ENCODE measurements at regions not wholly inside any gene's neighbourhood (a gene's known extent, or its start where the extent isn't known, plus 50 kb on each side); places are given as distances from the start of the nearest gene placed in this dataset.

- no peak for TF ChIP-seq CTCF (conservative IDR thresholded peaks at IDR 0.05 in 1 of 2, IDR thresholded peaks at IDR 0.05 in 1 of 2; ENCODE audit: extremely low read depth in 1 of 2, insufficient read depth in 1 of 2, low read depth in 1 of 2, low read length in 2 of 2)
- no peak for TF ChIP-seq EZH2 (IDR thresholded peaks at IDR 0.05; ENCODE audit: borderline replicate concordance, low read length)
Observed at GRCh38 chr18:67639872-67640271, 123.4 kb upstream of the DSEL start.

Data from mammary epithelial cell (primary cell).